KMS-11 (cell line): ENCODE measurements at regions not wholly inside any gene's neighbourhood (a gene's known extent, or its start where the extent isn't known, plus 50 kb on each side); places are given as distances from the start of the nearest gene placed in this dataset.

Experiments
- H2AFZ ChIP-seq: fragments of 200-600 bp; sonication (generic); 2 replicates; pipeline ENCODE4 v1.6.1; 2016; ENCODE audit warnings: antibody characterized with exemption, mixed run types, low read depth
- H3K27ac ChIP-seq: fragments of 200-600 bp; sonication (generic); 2 replicates; pipeline ENCODE4 v1.6.1; 2016; ENCODE audit warnings: mild to moderate bottlenecking, mixed run types
- H3K27me3 ChIP-seq: fragments of 200-600 bp; sonication (generic); 2 replicates; pipeline ENCODE4 v1.6.1; 2017; ENCODE audit warnings: mild to moderate bottlenecking, low read depth, mixed run types, moderate library complexity; ENCODE audit not compliant: insufficient read depth
- H3K36me3 ChIP-seq: fragments of 200-600 bp; sonication (generic); 2 replicates; pipeline ENCODE4 v1.6.1; 2017; ENCODE audit warnings: mild to moderate bottlenecking, mixed run types; ENCODE audit not compliant: insufficient read depth
- H3K4me1 ChIP-seq: fragments of 200-600 bp; sonication (generic); 2 replicates; pipeline ENCODE4 v1.6.1; 2016; ENCODE audit warnings: mild to moderate bottlenecking, low read depth, mixed run types; ENCODE audit not compliant: poor library complexity, severe bottlenecking
- H3K4me2 ChIP-seq: fragments of 200-600 bp; sonication (generic); 2 replicates; pipeline ENCODE4 v1.7.0; 2016; ENCODE audit warnings: mild to moderate bottlenecking, mixed run types
- H3K4me3 ChIP-seq: fragments of 200-600 bp; sonication (generic); IDR thresholded peaks from 2 replicates; pipeline ENCODE4 v1.6.1; 2017; ENCODE audit warnings: low read depth, low read length, mixed read lengths; ENCODE audit not compliant: insufficient read depth
- H3K79me2 ChIP-seq: fragments of 200-600 bp; sonication (generic); 2 replicates; pipeline ENCODE4 v1.6.1; 2016; ENCODE audit warnings: low read depth, mixed run types; ENCODE audit not compliant: insufficient read depth
- H3K9ac ChIP-seq: fragments of 200-600 bp; sonication (generic); 2 replicates; pipeline ENCODE4 v1.6.1; 2016; ENCODE audit warnings: mild to moderate bottlenecking, mixed run types
- H4K20me1 ChIP-seq: fragments of 200-600 bp; sonication (generic); 2 replicates; pipeline ENCODE4 v1.6.1; 2016; ENCODE audit warnings: mild to moderate bottlenecking, mixed run types; ENCODE audit not compliant: insufficient read depth
- TF ChIP-seq, protein P1 (sequence below): fragments of 200-600 bp; sonication (generic); conservative IDR thresholded peaks from 2 replicates; pipeline ENCODE4 v1.6.1; 2017; ENCODE audit warnings: low read depth, mild to moderate bottlenecking, antibody characterized with exemption, low read length, moderate library complexity, mixed read lengths

DNA sequence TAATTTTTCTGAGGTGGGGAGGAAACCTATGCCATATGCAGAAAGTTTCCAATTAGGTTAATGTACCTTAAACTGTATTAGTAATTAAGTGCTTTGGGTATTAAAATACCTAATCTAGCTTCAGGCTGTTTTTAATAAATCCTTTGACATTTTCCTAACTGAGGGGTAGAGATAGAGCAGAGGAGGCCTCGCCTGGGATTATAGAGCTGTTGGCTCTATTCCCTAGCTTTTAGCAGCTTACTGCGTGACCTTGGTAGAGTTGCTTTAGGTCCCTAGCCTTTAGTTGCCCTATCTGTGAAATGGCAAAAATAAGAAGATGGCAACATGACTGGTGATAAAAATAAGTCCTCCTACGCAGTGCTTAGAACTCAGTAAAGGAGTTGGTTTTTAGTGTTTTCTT is 621.0 kb downstream of the LMO4 start:
- no peak overlapping the region for H3K9ac ChIP-seq
- H3K4me3 ChIP-seq: no peak overlapping the region
- no peaks in the 10 kb centered on the region for H3K36me3 ChIP-seq
- H3K4me2 ChIP-seq: no peak overlapping the region
- H3K79me2 ChIP-seq: no peaks in the 10 kb centered on the region
- TF ChIP-seq, protein P1, sequence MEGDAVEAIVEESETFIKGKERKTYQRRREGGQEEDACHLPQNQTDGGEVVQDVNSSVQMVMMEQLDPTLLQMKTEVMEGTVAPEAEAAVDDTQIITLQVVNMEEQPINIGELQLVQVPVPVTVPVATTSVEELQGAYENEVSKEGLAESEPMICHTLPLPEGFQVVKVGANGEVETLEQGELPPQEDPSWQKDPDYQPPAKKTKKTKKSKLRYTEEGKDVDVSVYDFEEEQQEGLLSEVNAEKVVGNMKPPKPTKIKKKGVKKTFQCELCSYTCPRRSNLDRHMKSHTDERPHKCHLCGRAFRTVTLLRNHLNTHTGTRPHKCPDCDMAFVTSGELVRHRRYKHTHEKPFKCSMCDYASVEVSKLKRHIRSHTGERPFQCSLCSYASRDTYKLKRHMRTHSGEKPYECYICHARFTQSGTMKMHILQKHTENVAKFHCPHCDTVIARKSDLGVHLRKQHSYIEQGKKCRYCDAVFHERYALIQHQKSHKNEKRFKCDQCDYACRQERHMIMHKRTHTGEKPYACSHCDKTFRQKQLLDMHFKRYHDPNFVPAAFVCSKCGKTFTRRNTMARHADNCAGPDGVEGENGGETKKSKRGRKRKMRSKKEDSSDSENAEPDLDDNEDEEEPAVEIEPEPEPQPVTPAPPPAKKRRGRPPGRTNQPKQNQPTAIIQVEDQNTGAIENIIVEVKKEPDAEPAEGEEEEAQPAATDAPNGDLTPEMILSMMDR: no peak
- H3K27ac ChIP-seq: no peak overlapping the region
- H3K4me1 ChIP-seq: peaks cover 9% of the 10 kb centered on the region
- no peaks in the 10 kb centered on the region for H4K20me1 ChIP-seq
- H3K27me3 ChIP-seq: no peaks in the 10 kb centered on the region
- H2AFZ ChIP-seq: no peak overlapping the region

DNA sequence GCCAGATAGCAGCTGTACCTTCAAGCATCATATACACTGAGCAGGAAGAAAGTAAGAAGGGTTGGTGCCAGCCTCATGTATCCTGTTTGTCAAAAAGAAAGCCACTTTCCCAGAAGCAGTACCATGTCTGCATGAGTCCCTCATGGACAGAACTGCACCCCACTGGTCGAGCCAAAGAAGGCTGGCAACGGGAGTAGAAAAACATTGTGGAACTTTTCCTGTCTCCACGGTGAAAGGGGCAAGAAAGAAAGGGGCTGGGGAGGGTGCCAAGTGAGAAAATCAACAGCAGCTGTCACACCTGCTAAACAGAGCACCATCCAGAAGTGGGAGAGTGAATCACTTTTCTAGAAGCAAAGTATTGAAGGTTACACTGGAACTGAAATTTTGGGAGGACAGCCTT is 621.7 kb downstream of the LMO4 start:
- Histone ChIP-seq H3K79me2 (no peaks in the 10 kb centered on the region), H3K4me2 (no peak overlapping the region), H3K9ac (no peak overlapping the region), H3K27ac (no peak overlapping the region), H3K4me3 (no peak overlapping the region), H3K36me3 (no peaks in the 10 kb centered on the region), H3K27me3 (no peaks in the 10 kb centered on the region), H3K4me1 (peaks cover 9% of the 10 kb centered on the region), H4K20me1 (no peaks in the 10 kb centered on the region), H2AFZ (no peak overlapping the region)
- TF ChIP-seq, protein P1: no peak

GRCh38 chr1:87951409-87951808 is 622.7 kb downstream of the LMO4 start:
- Histone ChIP-seq H3K9ac (no peak overlapping the region), H3K36me3 (no peaks in the 10 kb centered on the region; the same call in 1 of the 2 replicates), H2AFZ (no peak overlapping the region), H3K4me2 (no peak overlapping the region), H3K79me2 (no peaks in the 10 kb centered on the region), H3K27me3 (no peaks in the 10 kb centered on the region), H3K4me3 (no peak overlapping the region), H4K20me1 (no peaks in the 10 kb centered on the region), H3K27ac (no peak overlapping the region), H3K4me1 (peaks cover 9% of the 10 kb centered on the region)
- TF ChIP-seq, protein P1: no peak

- no peak overlapping the region for H3K4me3 ChIP-seq
- TF ChIP-seq, protein P1: no peak
- no peak overlapping the region for H2AFZ ChIP-seq
- no peaks in the 10 kb centered on the region for H3K79me2 ChIP-seq
- H3K4me1 ChIP-seq: peaks cover 9% of the 10 kb centered on the region
- no peaks in the 10 kb centered on the region; the same call in 1 of the 2 replicates for H3K36me3 ChIP-seq
- H3K9ac ChIP-seq: no peak overlapping the region
- no peak overlapping the region for H3K4me2 ChIP-seq
- no peak overlapping the region for H3K27ac ChIP-seq
- H4K20me1 ChIP-seq: no peaks in the 10 kb centered on the region
- H3K27me3 ChIP-seq: no peaks in the 10 kb centered on the region
Measured at GRCh38 chr1:87951852-87952251, 623.2 kb downstream of the LMO4 start.
